ENCODE measurements at regions not wholly inside any gene's neighbourhood (a gene's known extent, or its start where the extent isn't known, plus 50 kb on each side); places are given as distances from the start of the nearest gene placed in this dataset.

- H3K4me1 ChIP-seq = no peaks in the 10 kb centered on the region
- H3K27ac ChIP-seq = no peak overlapping the region
- TF ChIP-seq CTCF (IDR thresholded peaks at IDR 0.05) = no peak
- no peaks in the 10 kb centered on the region for H3K9me3 ChIP-seq
- no peak for DNase-seq (ENCODE audit: low spot score)
- H3K36me3 ChIP-seq = no peaks in the 10 kb centered on the region
- H3K4me3 ChIP-seq = no peak overlapping the region
- peaks cover 0 to 2% of the 10 kb centered on the region in 2 donors for H3K27me3 ChIP-seq
Measured at GRCh38 chr3:72574144-72574543, 274.1 kb downstream of the SHQ1 start.

GRCh38 chr3:72573051-72573450 lies 275.2 kb downstream of the SHQ1 start:
- H3K27me3 ChIP-seq = peaks cover 0 to 2% of the 10 kb centered on the region in 2 donors
- no peak for DNase-seq (ENCODE audit: low spot score)
- no peak for TF ChIP-seq CTCF (IDR thresholded peaks at IDR 0.05)
- H3K9me3 ChIP-seq = no peaks in the 10 kb centered on the region
- H3K4me1 ChIP-seq = no peaks in the 10 kb centered on the region
- H3K27ac ChIP-seq = no peak overlapping the region
- no peaks in the 10 kb centered on the region for H3K36me3 ChIP-seq
- H3K4me3 ChIP-seq = no peak overlapping the region

- H3K4me3 ChIP-seq = no peak overlapping the region
- H3K4me1 ChIP-seq = no peaks in the 10 kb centered on the region
- no peaks in the 10 kb centered on the region for H3K9me3 ChIP-seq
- no peak for DNase-seq (ENCODE audit: low spot score)
- H3K27ac ChIP-seq = no peak overlapping the region
- no peaks in the 10 kb centered on the region for H3K36me3 ChIP-seq
- peaks cover 0 to 2% of the 10 kb centered on the region in 2 donors for H3K27me3 ChIP-seq
- TF ChIP-seq CTCF (IDR thresholded peaks at IDR 0.05) = no peak
Measured at GRCh38 chr3:72572489-72573007, 275.7 kb downstream of the SHQ1 start.

GRCh38 chr3:72571638-72572114 lies 276.6 kb downstream of the SHQ1 start:
- no peak overlapping the region for H3K4me3 ChIP-seq
- no peaks in the 10 kb centered on the region for H3K4me1 ChIP-seq
- H3K9me3 ChIP-seq = no peaks in the 10 kb centered on the region
- TF ChIP-seq CTCF (IDR thresholded peaks at IDR 0.05) = no peak
- peaks cover 0 to 2% of the 10 kb centered on the region in 2 donors for H3K27me3 ChIP-seq
- no peak overlapping the region for H3K27ac ChIP-seq
- H3K36me3 ChIP-seq = no peaks in the 10 kb centered on the region
- no peak for DNase-seq (ENCODE audit: low spot score)

GRCh38 chr3:72571052-72571451 lies 277.2 kb downstream of the SHQ1 start:
- Histone ChIP-seq H3K4me1 (no peaks in the 10 kb centered on the region), H3K36me3 (no peaks in the 10 kb centered on the region), H3K27me3 (peaks cover 0 to 2% of the 10 kb centered on the region in 2 donors), H3K27ac (no peak overlapping the region), H3K4me3 (no peak overlapping the region), H3K9me3 (no peaks in the 10 kb centered on the region)
- DNase-seq (ENCODE audit: low spot score) = no peak
- no peak for TF ChIP-seq CTCF (IDR thresholded peaks at IDR 0.05)

Data from right atrium auricular region (tissue), 2 donors.